Endothelial cell of hepatic sinusoid (primary cell): ENCODE measurements at regions not wholly inside any gene's neighbourhood (a gene's known extent, or its start where the extent isn't known, plus 50 kb on each side); places are given as distances from the start of the nearest gene placed in this dataset.
"Not testable (repeated sequence)": the region's sequence is repeated elsewhere in the genome, so short reads cannot be mapped to it uniquely, and the experiment has no call there.

Experiments
- in situ Hi-C: cut with HindIII; loops from 2 replicates; pipeline ENCODE4 v1.10.0; 2017; ENCODE audit warnings: low sequenced_read_pairs

DNA sequence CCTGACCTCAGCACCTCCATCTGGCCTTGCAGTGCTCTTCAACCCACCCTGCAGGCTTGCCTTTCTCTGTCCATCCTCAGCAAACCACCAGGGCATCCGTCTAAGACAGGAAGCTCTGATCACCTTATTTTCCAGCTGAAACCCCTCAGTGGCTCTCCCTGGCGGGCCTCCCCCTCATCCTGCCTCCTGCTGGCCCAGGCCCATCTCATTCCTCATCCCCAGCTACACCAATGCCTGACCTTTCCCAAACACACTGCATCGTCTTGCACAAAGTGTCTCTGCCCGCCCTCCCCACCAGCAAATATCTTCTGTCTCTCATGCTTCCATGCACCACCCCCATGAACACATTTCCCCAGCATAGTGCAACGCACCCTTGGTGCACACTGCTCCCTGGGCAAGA, 205.0 kb downstream of the TOMM20 start:
- in situ Hi-C loops = no loop called here

DNA sequence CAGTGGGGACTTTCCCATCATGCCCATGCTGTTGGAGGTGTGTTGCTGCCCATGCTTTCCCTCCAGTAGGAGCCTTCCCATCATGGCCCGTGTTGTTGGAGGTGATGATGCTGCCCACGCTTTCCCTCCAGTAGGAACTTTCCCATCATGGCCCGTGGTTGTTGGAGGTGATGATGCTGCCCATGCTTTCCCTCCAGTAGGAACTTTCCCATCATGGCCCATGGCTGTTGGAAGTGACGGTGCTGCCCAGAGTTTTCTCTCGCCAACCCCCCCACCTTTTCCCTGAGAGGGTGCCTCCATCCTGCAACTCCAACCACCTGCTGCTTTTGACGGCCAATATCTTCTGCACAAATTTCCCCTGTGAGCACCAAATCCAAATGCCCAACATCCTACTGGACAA, 205.7 kb downstream of the TOMM20 start:
- in situ Hi-C loops = no loop called here

GRCh38 chr1:234921266-234922062, 207.2 kb downstream of the TOMM20 start:
- in situ Hi-C loops = no loop called here

DNA sequence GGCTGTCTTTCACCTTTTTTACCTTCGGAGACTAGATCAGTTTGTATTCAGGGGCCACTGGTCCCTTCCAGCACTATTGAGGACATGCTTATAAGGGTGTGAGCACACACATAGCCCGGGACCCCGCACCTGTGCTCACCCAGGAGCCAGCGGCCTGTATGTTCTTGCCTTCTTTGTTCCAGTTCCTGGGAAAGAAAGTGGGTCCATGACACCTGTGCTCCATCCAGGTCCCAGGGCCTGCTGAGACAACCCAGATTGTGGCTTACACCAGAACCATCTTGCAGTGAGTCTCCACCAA, 207.8 kb downstream of the TOMM20 start:
- in situ Hi-C loops = no loop called here

DNA sequence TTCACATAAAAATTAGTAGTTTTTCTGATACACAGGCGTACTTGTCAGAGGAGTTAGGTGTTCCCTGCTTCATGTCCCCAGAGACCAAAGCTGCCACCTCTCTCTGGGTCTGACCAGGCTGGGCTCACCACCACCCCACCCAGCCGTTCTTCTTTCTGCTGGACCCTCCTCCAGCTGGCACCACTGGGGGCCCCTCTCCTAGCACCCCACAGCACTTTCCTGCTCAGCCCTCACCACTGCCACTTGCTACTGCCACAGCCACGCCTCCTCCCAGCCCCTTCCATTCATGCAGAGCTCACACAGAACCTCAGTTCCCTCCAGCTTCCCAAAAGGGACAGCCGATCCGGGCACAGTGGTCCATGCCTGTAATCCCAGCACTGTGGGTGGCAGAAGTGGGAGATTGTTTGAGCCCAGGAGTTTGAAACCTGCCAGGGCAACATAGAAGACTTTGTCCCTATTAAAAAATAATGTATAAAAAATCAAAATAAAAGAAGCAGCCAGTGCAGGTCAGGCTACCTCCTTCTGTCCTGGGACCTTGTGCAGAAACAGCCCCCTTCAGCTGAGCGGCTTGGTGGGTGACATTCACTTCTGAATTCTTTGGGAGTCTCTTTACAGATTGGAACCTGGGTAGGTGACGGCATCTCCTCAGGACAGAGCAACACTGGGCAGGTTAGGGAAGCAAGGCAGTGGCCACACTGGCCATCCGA, 208.3 kb downstream of the TOMM20 start:
- in situ Hi-C loops = no loop called here

DNA sequence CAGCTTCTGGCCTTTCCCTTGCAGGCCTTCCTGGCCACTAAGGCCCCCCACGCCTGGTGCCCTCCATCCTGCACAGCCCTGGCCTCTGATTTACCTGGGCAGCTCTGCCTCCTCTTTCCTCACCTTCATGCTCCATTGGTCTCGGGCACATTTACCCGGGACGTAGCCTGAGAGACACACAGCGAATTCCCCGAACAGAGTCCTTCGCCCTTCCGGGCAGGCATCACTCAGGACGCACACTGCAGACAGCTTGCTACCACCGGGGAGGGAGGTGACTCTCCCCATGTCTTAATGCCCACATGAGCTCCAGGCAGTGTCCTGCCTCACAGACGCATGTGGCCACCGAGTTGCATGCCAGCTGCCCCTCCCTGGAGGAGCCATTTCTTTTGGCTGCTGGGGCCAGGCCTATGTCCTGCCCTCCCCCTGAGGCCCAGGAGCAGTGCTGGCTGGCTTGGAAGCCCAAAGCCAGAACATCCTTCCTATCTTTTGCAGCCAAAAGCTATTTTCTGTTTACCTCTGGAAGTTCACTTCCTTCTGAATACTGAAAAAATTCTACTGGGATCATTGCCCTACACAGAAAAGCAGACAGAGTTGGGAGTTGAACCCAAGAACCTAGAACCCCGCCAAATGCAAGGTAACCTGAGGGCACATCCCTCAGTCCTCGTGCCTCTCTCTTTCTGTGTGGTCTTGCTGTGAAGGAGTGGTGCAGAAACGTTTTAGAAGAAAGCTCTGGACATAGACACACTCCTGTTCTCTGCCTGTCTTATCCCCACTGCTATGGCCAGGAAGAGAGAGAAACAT, 209.5 kb downstream of the TOMM20 start:
- in situ Hi-C loops = no loop called here

DNA sequence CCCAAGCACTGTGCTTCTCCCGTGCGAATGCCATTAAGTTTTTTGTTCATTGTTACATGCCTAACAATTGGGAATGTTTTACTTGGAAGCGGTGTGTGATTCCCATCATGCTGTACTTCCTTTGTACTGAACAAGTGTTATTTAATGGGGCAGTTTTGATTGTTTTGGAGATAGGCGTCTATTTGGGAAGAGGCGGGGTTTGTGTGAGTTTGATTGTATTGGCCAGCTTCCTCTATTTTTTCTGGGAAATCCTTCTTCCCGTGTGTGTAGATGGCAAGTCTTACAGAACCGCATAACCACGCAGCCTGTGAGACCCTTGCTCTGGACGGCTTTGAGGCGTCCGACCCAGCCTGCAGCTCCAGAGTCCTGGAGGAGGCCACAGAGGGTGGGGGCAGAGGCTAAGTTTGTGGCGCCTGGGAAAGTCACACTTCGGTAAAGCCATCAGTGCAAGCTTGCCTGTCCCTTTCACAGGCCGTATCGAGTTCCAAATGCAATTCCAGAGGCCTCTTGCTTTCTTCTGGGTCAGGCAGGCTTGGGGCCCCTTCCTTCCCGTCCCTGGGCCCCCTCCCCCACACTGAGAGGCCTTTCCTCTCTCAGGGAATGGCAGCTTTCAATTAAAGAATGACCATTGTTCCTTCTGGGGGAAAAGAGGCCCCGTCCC, 210.3 kb downstream of the TOMM20 start:
- in situ Hi-C loops = no loop called here

DNA sequence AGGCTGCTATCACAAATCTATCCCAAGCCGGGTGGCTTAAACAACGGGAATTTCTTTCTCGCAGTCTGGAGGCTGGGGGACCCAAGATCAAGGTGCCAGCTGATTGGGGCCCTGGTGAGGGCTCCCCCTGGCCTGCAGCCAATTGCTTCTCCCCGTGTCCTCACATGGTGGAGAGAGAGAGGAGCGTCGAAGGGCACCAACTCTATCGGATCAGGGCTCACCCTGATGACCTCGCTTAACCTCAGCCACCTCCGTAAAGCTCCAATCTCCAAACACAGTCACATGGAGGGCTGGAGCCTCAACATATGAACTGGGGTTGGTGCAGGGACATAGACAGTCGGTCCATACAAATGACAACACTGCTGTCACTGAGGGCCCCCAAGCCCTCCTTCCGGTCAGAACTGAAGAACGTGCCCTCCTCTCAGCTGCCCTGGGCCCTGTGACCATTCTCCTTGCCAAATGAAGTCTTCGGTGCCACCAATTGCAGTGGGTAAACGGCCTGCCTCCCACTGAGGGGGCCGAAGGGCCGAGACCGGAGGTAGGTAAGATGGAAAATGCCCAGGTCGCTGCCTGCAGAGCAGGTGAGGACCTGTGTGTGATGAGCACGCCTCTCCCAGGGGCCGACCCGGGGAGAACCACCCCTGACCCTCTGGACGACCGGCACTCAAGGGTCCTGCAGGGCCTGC, 211.0 kb downstream of the TOMM20 start:
- in situ Hi-C loops = no loop called here

DNA sequence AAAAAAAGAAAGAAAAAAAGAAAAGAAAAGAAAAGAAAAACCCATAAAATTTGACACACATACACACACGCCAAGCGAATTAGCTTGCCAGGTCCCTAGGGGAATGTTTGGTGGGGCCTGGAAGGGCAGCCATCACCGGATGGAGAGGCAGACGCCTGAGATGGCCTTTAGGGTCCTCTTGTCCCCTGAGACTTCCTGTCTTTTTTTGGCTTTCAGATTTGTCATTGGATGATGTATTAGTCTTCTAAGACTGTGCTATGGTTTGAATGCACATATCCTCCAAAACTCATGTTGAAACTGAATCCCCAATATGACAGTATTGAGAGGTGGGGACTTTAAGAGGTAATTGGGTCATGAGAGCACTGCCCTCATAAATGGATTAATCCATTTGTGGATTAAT, 211.8 kb downstream of the TOMM20 start:
- in situ Hi-C loops = no loop called here

DNA sequence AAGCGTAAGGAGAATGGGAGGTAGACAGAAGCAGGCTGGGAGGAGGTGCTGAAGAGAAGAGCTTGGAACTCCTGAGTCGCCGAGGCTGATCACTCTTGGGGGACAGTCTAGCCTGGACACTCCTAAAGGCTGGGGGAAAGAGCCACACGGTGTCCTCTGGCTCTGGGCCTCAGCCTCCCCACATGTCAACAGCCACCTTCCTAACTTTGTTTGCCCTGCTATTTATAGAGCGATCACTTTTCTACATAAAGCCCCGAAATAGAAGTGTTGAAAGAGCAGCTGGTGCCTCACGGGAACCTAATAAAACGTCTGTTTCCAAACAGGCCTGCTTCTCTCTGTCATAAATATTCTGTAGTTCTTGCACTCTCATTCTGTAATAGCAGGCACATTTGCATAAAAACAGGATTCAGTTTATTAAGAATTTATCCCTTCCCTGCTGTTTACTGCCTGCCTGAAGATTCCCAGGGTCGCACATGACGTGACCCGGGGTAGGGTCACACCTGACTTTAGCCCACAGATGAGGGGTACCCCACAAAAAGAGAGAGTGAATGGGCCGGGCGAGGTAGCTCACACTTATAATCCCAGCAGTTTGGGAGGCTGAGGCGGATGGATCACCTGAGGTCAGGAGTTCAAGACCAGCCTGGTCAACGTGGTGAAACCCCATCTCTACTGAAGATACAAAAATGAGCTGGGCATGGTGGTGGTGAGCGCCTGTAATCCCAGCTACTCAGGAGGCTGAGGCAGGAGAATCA, 212.5 kb downstream of the TOMM20 start:
- in situ Hi-C loops = no loop called here

DNA sequence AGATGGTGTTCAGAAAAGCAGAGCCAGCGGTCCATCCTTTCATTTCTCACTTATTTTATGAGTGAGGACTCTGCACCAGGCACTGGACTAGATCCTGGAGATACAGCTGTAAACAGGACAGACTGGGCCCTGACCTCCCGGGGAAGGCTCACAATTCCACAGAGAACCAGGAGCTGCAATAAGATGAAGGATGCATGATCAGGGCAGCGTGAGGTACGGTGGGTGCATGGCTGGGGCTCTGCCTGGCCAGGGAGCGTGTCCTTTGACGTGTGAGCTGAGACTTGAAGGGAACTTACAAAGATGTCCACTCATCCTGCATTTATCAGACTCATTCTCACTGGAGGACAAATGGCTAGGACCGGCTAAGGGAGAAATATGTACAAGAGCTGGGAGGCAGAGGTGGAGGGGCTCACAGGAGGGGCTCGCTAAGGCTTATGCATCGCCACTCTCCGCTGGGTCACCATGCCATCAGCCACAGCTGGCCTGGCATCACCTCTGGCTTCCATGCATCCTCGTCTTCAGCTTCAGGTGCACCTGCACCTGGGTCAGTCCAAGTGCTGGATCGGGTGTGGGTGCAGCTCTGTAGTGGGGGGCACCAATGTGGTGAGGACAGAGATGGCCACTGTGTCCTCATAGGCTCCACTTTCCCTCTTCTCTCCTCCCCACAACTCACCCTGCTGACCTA, 213.9 kb downstream of the TOMM20 start:
- in situ Hi-C loops = no loop called here

DNA sequence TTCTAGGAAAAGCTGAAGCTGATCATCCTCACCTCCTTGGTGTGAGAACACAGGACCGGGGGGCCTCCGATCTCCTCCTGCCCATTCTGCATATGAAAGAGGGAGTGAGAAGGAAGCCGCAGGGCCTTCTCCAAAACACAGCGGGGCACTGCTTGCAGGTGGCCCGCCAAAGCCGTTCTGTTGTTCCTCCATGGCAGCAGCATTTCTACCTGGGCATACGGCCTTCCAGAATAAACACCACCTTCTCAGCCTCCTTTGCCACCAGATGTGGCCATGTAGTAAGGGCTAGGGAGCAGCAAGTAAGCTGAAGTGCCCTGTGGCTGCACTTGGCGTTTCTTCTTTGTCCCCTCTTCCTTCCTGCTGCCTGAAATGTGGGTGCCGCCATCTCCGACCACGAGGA, 214.9 kb downstream of the TOMM20 start:
- in situ Hi-C loops = no loop called here

GRCh38 chr1:234913278-234913649, 215.4 kb downstream of the TOMM20 start:
- in situ Hi-C loops = no loop called here

DNA sequence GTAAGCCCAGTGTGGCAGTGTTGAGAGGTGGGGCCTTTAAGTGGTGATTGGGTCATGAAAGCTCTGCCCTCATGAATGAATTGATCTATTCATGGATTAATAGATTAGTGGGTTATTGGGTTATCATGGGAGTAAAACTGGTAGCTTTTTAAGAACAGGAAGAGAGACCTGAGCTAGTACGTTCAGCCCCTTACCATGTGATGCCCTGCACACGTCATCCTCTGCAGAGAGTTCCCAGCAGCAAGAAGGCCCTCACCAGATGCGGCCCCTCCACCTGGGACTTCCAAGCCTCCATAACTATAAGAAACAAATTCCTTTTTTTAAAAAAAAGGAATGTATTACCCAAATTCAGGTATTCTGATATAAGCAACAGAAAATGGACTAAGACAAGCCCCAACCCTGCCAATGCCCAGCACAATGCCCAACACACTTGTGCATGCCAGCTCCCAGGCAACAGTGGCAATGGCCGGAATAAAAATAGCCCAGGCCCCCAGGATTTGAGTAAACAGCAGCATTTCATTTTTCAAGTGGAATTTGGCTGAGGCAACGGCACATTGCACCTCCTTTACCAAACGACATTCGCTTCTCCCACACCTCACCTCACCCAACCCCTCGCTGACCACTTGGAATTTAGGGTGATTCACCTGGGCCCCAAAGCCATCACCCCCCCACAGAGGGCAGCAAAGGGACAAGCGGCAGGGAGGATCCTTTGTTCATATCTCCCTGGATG, 215.9 kb downstream of the TOMM20 start:
- in situ Hi-C loops = no loop called here

DNA sequence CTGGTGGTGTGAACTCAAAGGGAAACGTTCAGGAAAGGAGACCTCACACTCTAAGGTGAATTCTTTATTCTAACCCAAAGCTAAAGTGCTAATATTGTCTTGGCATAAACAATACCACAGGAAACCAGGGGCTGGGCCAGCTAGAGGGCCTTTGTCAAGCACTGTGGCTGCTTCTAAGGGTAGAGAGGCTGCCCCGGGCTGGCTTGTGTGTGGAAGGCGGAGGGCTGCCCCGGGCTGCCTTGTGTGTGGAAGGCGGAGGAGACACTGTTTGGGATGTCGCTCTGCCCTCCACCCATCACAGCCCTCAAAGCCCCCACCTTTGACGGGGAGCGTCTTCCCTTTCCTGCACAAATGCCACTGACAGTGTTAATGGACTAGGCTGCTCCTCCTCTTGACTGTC, 216.8 kb downstream of the TOMM20 start:
- in situ Hi-C loops = no loop called here

GRCh38 chr1:234911136-234911535, 217.5 kb downstream of the TOMM20 start:
- in situ Hi-C loops = not testable (repeated sequence)

DNA sequence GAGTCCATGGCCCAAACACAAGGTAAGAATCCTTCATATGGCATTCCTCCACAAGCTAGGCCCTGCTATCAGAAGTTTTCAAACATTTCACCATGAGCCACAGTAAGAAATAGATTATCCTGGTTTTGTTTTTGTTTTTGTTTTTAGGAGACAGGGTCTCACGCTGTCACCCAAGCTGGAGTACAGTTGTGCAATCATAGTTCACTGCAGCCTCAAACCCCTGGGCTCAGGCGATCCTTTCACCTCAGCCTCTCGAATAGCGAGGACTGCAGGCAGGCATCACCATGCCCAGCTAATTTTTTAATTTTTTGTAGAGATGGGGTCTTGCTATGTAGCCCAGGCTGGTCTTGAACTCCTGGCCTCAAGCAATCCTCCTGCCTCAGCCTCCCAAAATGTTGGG, 218.8 kb downstream of the TOMM20 start:
- in situ Hi-C loops = no loop called here

DNA sequence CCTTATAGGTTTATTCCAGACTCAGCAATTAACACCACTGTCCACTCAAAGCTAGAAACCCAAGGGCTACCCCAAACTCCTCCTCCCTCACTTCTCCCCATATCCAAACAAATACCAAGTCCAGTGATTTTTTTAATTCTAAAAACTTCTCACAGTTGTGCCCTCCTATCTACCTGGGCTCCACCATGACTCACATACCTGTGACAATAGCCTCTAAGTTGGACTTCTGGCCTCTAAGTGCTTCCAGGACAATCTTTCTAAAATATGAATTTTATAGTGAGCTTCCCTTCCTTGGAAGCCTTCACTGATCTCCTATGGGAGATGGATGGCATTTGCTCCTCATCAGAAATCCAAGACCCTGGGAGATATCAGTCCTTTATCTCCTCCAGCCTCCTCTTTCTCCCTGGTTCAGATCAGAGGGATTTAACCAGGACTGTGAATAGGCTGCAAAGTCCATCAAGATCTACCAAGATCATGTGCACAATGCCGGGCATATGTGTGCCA, 219.3 kb downstream of the TOMM20 start:
- in situ Hi-C loops = no loop called here

DNA sequence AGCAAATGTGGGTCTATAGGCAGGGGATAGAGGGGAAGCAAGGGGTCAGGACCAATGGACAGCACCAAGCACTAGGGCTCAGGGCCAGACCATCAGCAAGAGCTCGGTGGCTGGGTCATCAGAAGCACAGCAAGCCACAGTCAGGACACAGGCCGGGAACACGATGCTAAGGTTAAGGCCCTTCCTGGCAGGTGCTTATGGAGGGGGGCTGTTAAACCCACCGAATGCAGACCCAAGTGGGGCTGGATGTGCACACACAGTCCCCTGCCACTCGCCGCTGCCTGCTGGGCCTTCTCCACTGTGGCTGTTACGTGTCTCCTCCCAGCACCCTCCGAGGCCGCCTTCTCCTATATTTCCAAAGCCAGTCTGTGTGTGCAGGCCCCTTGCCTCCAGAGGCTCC, 220.1 kb downstream of the TOMM20 start:
- in situ Hi-C loops = no loop called here
